Transverse colon (tissue), 3 donors: ENCODE measurements at regions not wholly inside any gene's neighbourhood (a gene's known extent, or its start where the extent isn't known, plus 50 kb on each side); places are given as distances from the start of the nearest gene placed in this dataset.

ENCODE experiments used
- CTCF ChIP-seq, 5 experiments: fragments of 200-600 bp in 3 of 5; fragments of 450-650 bp in 2 of 5; sonication (generic) in 3 of 5; IDR thresholded peaks; 1 replicate in 2 of 5; 2 replicates in 3 of 5; pipeline ENCODE4 v1.5.1; 2016 to 2017; ENCODE audit warnings: antibody characterized with exemption in 5 of 5, inconsistent platforms in 3 of 5, mild to moderate bottlenecking in 2 of 5, moderate library complexity in 1 of 5
- POLR2A ChIP-seq: fragments of 450-650 bp; IDR thresholded peaks from one replicate; pipeline ENCODE4 v1.6.1; 2016; ENCODE audit warnings: antibody characterized with exemption, mild to moderate bottlenecking, moderate library complexity

DNA sequence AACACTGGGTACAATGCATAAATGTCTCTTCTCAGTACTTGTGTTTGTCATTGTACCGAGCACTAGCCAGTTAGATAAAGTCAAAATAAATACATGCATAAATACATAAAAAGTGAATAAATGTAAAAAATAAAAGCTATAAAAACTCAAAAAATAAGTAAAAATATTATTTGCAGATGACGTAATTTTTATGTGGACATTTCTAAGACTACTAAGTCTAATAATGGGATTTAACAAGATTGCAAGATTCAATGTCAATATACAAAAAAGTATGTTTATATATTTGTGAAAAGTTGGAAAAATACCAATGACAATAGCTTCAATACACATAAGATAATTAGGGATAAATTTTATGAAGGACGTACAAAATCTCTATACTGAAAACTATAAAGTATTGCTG lies 639.6 kb downstream of the CBLN4 start:
- TF ChIP-seq CTCF (IDR thresholded peaks at IDR 0.05) (no peak), POLR2A (no peak)
